ENCODE measurements at regions not wholly inside any gene's neighbourhood (a gene's known extent, or its start where the extent isn't known, plus 50 kb on each side); places are given as distances from the start of the nearest gene placed in this dataset.

DNA sequence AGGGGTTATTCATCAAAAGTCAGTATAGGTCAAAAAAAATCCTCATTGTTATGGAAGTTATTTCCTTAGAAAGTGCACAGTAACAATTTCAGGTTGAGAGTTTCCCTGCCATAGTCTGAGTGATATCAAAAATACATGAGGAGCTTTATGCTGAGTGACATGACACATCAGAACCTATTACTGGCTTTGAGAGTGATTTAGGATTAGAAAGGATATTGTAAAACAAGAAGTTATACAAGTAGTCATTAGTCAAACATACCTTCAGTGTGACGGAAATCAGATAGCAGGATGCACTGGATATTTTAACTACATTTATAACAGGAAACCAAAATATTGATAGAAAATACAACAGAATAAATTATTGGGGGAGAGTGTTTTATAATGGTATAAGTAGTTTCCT lies 471.1 kb downstream of the VGLL3 start:
- POLR2A ChIA-PET = no interaction called here
- TF ChIP-seq, protein P1, sequence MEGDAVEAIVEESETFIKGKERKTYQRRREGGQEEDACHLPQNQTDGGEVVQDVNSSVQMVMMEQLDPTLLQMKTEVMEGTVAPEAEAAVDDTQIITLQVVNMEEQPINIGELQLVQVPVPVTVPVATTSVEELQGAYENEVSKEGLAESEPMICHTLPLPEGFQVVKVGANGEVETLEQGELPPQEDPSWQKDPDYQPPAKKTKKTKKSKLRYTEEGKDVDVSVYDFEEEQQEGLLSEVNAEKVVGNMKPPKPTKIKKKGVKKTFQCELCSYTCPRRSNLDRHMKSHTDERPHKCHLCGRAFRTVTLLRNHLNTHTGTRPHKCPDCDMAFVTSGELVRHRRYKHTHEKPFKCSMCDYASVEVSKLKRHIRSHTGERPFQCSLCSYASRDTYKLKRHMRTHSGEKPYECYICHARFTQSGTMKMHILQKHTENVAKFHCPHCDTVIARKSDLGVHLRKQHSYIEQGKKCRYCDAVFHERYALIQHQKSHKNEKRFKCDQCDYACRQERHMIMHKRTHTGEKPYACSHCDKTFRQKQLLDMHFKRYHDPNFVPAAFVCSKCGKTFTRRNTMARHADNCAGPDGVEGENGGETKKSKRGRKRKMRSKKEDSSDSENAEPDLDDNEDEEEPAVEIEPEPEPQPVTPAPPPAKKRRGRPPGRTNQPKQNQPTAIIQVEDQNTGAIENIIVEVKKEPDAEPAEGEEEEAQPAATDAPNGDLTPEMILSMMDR (IDR thresholded peaks at IDR 0.05; ENCODE audit: insufficient read depth, low read depth, low read length) = no peak
- CTCF ChIA-PET = no interaction called here
- no peaks in the 10 kb centered on the region for H3K36me3 ChIP-seq (ENCODE audit: control insufficient read depth, insufficient read depth, low read length)
- no peak overlapping the region for H3K4me3 ChIP-seq (ENCODE audit: low read depth, low read length)
- no peak for DNase-seq (ENCODE audit: low read depth)
- no peaks in the 10 kb centered on the region for H3K27me3 ChIP-seq (ENCODE audit: control insufficient read depth, insufficient read depth, low read length)

DNA sequence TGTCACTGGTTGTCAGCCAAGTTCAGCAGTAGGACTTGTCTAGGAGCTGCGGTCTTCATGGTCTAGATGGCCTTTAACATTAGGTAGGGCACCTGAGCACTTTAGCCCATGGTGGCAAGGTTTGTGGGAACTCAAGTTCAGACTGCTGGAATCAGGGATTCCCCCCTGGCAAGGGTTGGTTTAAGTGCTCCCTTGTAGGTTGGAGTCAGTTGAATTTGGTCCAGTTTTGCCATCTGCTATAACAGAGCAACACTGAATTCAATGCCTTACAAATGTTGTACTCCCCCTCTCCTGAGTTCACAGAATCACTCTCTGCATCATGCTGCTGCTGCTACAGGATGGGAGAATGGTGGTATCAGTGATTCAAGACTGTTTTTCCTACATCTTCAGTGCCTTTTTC lies 509.3 kb downstream of the VGLL3 start:
- Histone ChIP-seq H3K36me3 (ENCODE audit: control insufficient read depth, insufficient read depth, low read length) (no peaks in the 10 kb centered on the region), H3K27me3 (ENCODE audit: control insufficient read depth, insufficient read depth, low read length) (no peaks in the 10 kb centered on the region), H3K4me3 (ENCODE audit: low read depth, low read length) (no peak overlapping the region)
- ChIA-PET POLR2A (no interaction called here), CTCF (no interaction called here)
- TF ChIP-seq, protein P1 (IDR thresholded peaks at IDR 0.05; ENCODE audit: insufficient read depth, low read depth, low read length) = no peak
- no peak for DNase-seq (ENCODE audit: low read depth)

GRCh38 chr3:86481031-86481430 lies 509.9 kb downstream of the VGLL3 start:
- POLR2A ChIA-PET = no interaction called here
- no peaks in the 10 kb centered on the region for H3K27me3 ChIP-seq (ENCODE audit: control insufficient read depth, insufficient read depth, low read length)
- H3K36me3 ChIP-seq (ENCODE audit: control insufficient read depth, insufficient read depth, low read length) = no peaks in the 10 kb centered on the region
- TF ChIP-seq, protein P1 (IDR thresholded peaks at IDR 0.05; ENCODE audit: insufficient read depth, low read depth, low read length) = no peak
- CTCF ChIA-PET = no interaction called here
- DNase-seq (ENCODE audit: low read depth) = no peak
- H3K4me3 ChIP-seq (ENCODE audit: low read depth, low read length) = no peak overlapping the region

DNA sequence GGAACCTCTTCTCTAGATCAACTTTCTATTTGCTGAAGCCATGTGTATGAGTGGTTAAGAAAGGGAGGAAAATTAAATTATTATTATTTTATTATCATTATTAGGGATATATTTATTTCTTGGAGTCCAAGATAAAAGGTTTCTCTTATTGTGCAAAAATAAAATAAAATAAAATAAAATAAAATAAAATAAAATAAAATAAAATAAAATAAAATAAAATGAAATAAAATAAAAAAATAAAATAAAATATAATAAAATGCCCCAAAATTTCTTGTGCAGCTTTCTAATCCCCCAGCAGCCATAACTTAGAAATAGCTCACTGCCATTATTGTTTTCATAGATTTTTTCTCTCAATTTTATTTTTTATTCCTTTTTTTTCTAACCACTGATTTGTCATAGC lies 526.8 kb downstream of the VGLL3 start:
- TF ChIP-seq, protein P1 (IDR thresholded peaks at IDR 0.05; ENCODE audit: insufficient read depth, low read depth, low read length) = no peak
- CTCF ChIA-PET = no interaction called here
- no peak for DNase-seq (ENCODE audit: low read depth)
- Histone ChIP-seq H3K36me3 (ENCODE audit: control insufficient read depth, insufficient read depth, low read length) (no peaks in the 10 kb centered on the region), H3K4me3 (ENCODE audit: low read depth, low read length) (no peak overlapping the region), H3K27me3 (ENCODE audit: control insufficient read depth, insufficient read depth, low read length) (no peaks in the 10 kb centered on the region)
- POLR2A ChIA-PET = no interaction called here

- CTCF ChIA-PET = no interaction called here
- Histone ChIP-seq H3K27me3 (ENCODE audit: control insufficient read depth, insufficient read depth, low read length) (no peaks in the 10 kb centered on the region), H3K4me3 (ENCODE audit: low read depth, low read length) (no peak overlapping the region), H3K36me3 (ENCODE audit: control insufficient read depth, insufficient read depth, low read length) (no peaks in the 10 kb centered on the region)
- DNase-seq (ENCODE audit: low read depth) = no peak
- POLR2A ChIA-PET = no interaction called here
- TF ChIP-seq, protein P1 (IDR thresholded peaks at IDR 0.05; ENCODE audit: insufficient read depth, low read depth, low read length) = no peak
Measured at GRCh38 chr3:86451749-86452148, 539.2 kb downstream of the VGLL3 start.
